ENCODE measurements at regions not wholly inside any gene's neighbourhood (a gene's known extent, or its start where the extent isn't known, plus 50 kb on each side); places are given as distances from the start of the nearest gene placed in this dataset.

- DNase-seq (ENCODE audit: low read depth in 2 of 2), result no peak
These were observed 265.5 kb downstream of the PTPRC start for GRCh38 chr1:198904321-198904720.

- no peak for DNase-seq (ENCODE audit: low read depth in 2 of 2)
These were observed 268.0 kb downstream of the PTPRC start for GRCh38 chr1:198906739-198907422.

DNA sequence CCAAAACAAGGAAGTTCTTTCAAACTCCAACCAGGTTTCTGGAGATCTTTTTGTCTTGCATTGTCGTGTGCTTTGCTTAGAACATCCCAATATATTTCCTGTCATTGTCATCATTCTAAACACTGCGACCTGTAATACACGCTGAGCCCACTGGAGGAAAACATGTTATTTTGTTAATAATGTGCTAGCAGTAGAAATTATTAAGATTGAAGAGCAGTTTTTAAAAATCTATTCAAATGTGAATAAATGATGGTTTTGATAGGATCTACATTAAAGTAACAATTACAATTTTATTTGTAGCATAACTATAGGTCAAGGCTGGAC lies 268.5 kb downstream of the PTPRC start:
- no peak for DNase-seq (ENCODE audit: low read depth in 2 of 2)

DNA sequence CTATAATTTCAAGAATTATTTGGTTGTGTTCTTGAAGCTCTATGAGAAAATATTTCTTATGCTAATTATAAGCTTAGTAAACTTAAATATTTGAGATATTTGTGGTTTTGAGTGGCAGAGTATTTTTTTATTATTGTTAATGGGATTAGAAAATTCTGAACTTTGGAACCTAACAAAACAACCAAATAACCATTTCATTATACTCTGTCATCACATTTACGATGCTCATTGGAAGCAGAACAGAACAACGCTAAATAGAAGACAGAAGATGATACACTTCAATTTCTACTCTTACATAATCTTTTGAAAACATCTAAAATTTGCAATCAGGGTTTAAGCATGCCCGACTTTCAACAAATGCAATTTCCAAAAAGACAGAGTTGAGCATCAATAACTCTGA lies 270.2 kb downstream of the PTPRC start:
- no peak for DNase-seq (ENCODE audit: low read depth in 2 of 2)

- DNase-seq (ENCODE audit: low read depth in 2 of 2), result no peak
These were observed 271.1 kb downstream of the PTPRC start for GRCh38 chr1:198909973-198910372.

- DNase-seq (ENCODE audit: low read depth in 2 of 2), result no peak
These were observed 272.0 kb downstream of the PTPRC start for GRCh38 chr1:198910816-198911215.

DNA sequence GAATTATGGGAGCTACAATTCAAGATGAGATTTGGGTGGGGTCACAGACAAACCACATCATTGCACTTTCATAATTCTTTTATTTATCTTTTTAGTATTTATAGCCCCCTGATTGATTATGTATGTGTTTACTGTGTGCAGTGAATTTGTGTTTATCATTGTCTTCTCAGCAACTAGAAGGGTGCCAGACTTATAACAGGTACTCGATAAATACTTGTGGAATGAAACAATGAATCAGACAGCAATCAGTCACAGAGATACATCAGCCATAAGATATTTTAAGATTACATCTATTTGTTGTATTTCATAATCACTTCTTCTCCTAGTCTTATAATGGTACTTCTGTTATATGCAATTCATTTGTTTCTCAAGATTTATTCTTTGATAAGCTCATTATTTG lies 273.2 kb downstream of the PTPRC start:
- no peak for DNase-seq (ENCODE audit: low read depth in 2 of 2)

- no peak for DNase-seq (ENCODE audit: low read depth in 2 of 2)
These were observed 274.8 kb downstream of the PTPRC start for GRCh38 chr1:198913667-198914066.

- DNase-seq (ENCODE audit: low read depth in 2 of 2), result no peak
These were observed 276.7 kb downstream of the PTPRC start for GRCh38 chr1:198915327-198916231.

DNA sequence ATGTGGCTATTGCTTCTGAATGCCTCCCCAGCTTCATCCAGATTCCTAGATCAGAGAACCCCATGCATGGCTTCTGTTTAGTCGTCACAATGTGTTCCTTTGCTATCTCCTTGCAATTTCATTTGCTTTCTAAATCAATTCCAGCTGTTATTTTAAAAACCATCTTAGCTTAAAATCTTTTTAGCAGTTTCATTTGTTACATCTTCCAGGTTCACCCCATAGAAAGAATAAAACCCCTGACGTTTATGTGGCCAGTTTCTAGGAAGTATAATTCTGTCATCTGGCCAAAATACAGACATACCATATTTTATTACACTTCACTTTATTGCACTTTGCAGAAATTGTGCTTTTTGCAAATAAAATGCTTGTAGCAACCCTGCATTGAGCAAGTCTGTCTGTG lies 278.4 kb downstream of the PTPRC start:
- DNase-seq (ENCODE audit: low read depth in 2 of 2), result no peak

DNA sequence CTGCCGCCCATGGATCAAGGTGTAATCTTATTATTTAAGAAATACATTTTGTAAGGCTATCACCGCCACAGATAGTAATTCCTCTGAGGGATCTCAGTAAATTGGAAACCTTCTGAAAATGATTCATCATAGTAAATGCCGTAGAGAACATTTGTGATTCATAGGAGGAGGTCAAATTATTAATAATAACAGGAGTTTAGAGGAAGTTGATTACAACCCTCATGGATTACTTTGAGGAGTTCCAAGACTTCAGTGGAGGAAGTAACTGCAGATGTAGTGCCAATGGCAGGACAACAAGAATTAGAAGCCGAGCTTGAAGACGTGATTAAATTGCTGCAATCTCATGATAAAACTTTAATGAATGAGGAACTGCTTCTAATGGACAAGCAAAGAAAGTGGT lies 280.1 kb downstream of the PTPRC start:
- DNase-seq (ENCODE audit: low read depth in 2 of 2), result no peak

DNA sequence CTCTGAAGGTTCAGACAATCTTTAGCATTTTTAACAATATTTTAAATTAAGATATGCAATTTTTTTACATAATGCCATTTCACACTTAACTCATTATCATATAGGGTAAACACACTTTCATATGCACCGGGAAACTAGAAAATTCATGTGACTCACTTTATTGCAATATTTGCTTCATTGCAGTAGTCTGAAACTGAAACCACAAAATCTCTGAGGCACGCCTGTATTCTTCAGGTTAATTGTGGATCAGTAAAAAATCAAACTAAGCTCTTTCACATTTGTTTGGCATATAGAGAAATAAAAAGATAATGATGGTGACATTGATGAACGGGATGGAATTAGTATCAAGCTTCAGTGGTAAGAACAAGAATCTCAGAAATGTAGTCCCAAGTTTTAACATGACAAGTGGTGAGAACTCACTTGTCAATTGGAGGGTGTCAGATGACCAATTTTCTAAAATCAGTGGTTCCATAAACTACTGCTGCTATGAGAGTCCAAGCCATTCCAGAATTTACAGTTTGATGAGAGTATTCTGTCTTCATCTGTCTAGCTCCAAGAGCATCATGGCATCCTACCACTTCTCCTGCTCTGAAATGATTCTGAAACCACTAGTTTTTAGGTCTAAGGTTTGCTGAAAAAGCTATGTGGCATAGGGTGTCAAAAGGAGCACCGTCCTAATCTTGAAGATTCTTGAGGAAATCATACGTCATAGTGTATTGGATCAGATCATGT lies 281.0 kb downstream of the PTPRC start:
- no peak for DNase-seq (ENCODE audit: low read depth in 2 of 2)

DNA sequence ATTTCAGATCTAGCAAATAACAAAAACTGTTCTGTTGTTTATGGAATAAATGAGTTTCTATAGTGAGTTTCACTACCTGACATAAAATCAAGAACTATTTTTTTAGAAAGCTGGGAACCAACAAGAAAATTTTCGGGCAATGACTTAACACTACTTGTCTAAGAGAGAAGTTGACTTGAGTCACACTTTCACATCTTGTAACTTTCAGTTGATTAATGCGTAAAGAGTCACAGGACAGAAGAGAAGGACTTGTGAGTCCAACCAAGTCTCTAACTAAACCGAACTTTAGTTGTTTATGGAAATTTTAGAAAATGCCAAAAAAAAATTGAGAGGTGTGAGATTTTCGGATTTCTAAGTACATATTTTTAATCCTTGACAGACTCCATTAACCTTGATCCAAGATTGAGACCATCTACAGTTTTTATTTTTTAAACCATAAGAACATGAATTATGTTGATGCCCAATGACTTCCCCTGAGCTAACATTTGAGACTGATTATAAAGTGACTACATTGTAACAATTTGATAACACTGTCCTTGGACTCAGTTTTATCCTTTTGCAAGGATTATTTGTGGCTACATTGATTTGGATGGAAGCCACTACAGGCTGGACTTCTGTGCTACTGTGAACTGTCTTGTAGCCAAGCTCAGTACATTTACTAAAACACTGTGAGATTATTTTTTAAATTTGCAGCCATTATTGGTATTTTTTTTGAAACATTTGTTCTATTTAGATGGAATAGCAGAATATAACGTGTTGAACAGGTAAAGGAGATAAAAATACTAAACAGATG lies 284.0 kb downstream of the PTPRC start:
- DNase-seq (ENCODE audit: low read depth in 2 of 2), result no peak

DNA sequence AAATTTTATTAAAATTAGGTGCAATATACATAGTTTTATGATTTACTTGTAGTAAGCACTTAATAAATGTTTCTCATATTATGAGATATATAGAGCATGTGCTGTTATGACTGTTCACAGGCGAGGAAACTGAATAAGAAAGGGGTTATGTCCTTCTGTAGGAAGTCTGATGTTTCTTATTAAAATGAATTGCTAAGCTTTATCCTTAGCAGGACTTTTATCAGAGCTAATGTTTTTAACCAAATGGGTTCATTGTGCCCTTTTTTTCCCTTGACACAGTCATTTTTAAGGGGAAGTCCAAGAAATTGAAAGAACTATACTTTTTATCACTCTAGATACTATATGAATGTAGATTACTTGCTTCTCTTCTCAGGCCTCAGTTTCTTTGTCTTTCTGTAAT lies 285.2 kb downstream of the PTPRC start:
- DNase-seq (ENCODE audit: low read depth in 2 of 2), result no peak

- no peak for DNase-seq (ENCODE audit: low read depth in 2 of 2)
These were observed 286.7 kb downstream of the PTPRC start for GRCh38 chr1:198925567-198925966.

DNA sequence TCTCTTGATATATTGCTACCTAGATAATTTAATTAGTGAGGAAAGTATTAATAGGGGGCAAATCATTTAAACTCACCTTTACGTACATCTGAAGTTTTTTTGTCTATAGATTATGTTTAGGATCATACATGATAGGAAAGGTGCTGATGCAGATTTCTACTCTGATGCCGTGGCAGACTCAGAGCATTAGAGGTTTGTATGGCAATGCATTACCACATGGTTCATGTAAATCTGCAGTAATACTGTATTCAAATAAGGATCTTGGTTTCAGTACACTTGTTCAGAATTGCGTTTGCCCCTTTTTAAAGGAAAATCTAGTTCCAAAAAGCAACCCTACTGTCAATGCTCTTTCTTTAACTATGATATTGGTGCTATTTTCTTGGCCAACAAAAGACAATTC lies 288.3 kb downstream of the PTPRC start:
- DNase-seq (ENCODE audit: low read depth in 2 of 2), result no peak

- no peak for DNase-seq (ENCODE audit: low read depth in 2 of 2)
These were observed 290.3 kb downstream of the PTPRC start for GRCh38 chr1:198929111-198929604.

DNA sequence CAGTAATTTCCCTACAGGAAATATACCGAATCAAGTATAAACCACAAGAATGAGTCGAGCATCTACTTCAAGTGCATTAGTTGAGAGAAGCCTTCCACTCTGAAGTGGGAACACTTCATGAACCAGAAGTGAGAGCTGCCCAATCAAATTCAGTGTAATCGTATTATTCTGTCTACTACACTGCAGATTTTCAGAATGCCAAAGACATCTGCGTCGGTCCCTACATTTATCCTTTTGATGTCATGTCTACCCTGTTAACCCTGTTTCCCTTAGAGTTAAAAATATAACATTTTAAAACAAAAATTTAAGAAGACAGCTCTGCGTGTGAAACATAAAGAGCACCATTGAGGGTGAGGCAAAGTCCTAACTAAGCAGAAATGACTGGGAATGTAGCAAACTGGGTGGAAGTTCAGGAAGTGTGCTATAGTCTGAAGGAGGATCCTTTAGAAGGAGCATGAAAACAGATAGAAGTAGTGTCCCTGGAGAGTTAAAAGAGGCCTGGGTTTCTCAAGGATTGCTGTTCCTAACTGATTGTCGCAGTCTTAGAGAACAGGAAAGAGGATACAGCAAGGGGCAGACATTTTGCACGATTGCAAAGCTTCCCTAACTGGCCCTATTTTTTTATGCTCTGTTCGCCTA lies 291.2 kb downstream of the PTPRC start:
- no peak for DNase-seq (ENCODE audit: low read depth in 2 of 2)

- DNase-seq (ENCODE audit: low read depth in 2 of 2), result no peak
These were observed 293.6 kb downstream of the PTPRC start for GRCh38 chr1:198932351-198932991.

GRCh38 chr1:198933515-198934222 lies 294.8 kb downstream of the PTPRC start:
- no peak for DNase-seq (ENCODE audit: low read depth in 2 of 2)
